ENCODE measurements at regions not wholly inside any gene's neighbourhood (a gene's known extent, or its start where the extent isn't known, plus 50 kb on each side); places are given as distances from the start of the nearest gene placed in this dataset.

- no peak overlapping the region for H3K27ac ChIP-seq (replicated peaks)
- no peak for DNase-seq (ENCODE audit: low read depth in 1 of 2, low spot score in 1 of 2)
- H3K27me3 ChIP-seq (ENCODE audit: insufficient read depth, poor library complexity, severe bottlenecking): no peaks in the 10 kb centered on the region
- H3K4me3 ChIP-seq (replicated peaks; ENCODE audit: insufficient read depth, low read length): no peak overlapping the region
- TF ChIP-seq SPI1 (IDR thresholded peaks at IDR 0.05; ENCODE audit: borderline replicate concordance, low read depth): no peak
- no peak for TF ChIP-seq POLR2AphosphoS5 (IDR thresholded peaks at IDR 0.05; ENCODE audit: low read depth)
- TF ChIP-seq CTCF (IDR thresholded peaks at IDR 0.05; ENCODE audit: insufficient read depth, low read length): no peak
- TF ChIP-seq REST (IDR thresholded peaks at IDR 0.05; ENCODE audit: insufficient replicate concordance, low read depth): no peak
- no peak for TF ChIP-seq GABPA (IDR thresholded peaks at IDR 0.05; ENCODE audit: low read depth)
Measured at GRCh38 chr4:127182687-127183086, 450.1 kb upstream of the INTU start.

GRCh38 chr4:127188847-127189246 lies 443.9 kb upstream of the INTU start:
- no peaks in the 10 kb centered on the region for H3K27me3 ChIP-seq (ENCODE audit: insufficient read depth, poor library complexity, severe bottlenecking)
- DNase-seq (ENCODE audit: low read depth in 1 of 2, low spot score in 1 of 2): peak in 1 of 2 experiments; percentile 4
- no peak overlapping the region for H3K4me3 ChIP-seq (replicated peaks; ENCODE audit: insufficient read depth, low read length)
- H3K27ac ChIP-seq (replicated peaks): no peak overlapping the region
- no peak for TF ChIP-seq CTCF (IDR thresholded peaks at IDR 0.05; ENCODE audit: insufficient read depth, low read length)
- no peak for TF ChIP-seq REST (IDR thresholded peaks at IDR 0.05; ENCODE audit: insufficient replicate concordance, low read depth)
- TF ChIP-seq GABPA (IDR thresholded peaks at IDR 0.05; ENCODE audit: low read depth): no peak
- no peak for TF ChIP-seq POLR2AphosphoS5 (IDR thresholded peaks at IDR 0.05; ENCODE audit: low read depth)
- no peak for TF ChIP-seq SPI1 (IDR thresholded peaks at IDR 0.05; ENCODE audit: borderline replicate concordance, low read depth)

DNA sequence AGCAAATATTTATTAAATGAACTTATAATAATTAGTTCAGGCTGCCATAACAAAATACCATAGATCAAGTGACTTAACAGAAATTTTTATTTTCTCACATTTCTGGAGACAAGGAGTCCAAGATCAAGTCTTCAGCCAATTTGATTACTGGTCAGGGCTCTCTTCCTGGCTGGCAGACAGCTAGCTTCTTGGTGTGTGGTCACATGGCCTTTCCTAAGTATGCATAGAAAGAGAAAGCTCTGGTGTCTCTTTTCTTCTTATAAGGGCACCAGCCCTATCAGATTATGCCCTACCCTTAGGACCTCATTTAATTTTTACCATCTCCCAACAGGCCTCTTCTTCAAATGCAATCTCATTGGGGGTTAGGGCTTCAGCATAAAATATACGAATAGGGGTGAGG lies 438.5 kb upstream of the INTU start:
- H3K27me3 ChIP-seq (ENCODE audit: insufficient read depth, poor library complexity, severe bottlenecking): no peaks in the 10 kb centered on the region
- no peak overlapping the region for H3K4me3 ChIP-seq (replicated peaks; ENCODE audit: insufficient read depth, low read length)
- TF ChIP-seq CTCF (IDR thresholded peaks at IDR 0.05; ENCODE audit: insufficient read depth, low read length) (no peak), GABPA (IDR thresholded peaks at IDR 0.05; ENCODE audit: low read depth) (no peak), POLR2AphosphoS5 (IDR thresholded peaks at IDR 0.05; ENCODE audit: low read depth) (no peak), SPI1 (IDR thresholded peaks at IDR 0.05; ENCODE audit: borderline replicate concordance, low read depth) (no peak), REST (IDR thresholded peaks at IDR 0.05; ENCODE audit: insufficient replicate concordance, low read depth) (no peak)
- DNase-seq (ENCODE audit: low read depth in 1 of 2, low spot score in 1 of 2): no peak
- H3K27ac ChIP-seq (replicated peaks): no peak overlapping the region

Data from HL-60 (cell line).